Activated effector memory CD4-positive, alpha-beta T cell treated with Interleukin-2 at 50 U/mL for 16 hours (primary cell): ENCODE measurements at regions not wholly inside any gene's neighbourhood (a gene's known extent, or its start where the extent isn't known, plus 50 kb on each side); places are given as distances from the start of the nearest gene placed in this dataset.

Experiments used
- DNase-seq: peaks from one replicate; pipeline ENCODE4 v3.0.0-alpha.2; 2020

DNA sequence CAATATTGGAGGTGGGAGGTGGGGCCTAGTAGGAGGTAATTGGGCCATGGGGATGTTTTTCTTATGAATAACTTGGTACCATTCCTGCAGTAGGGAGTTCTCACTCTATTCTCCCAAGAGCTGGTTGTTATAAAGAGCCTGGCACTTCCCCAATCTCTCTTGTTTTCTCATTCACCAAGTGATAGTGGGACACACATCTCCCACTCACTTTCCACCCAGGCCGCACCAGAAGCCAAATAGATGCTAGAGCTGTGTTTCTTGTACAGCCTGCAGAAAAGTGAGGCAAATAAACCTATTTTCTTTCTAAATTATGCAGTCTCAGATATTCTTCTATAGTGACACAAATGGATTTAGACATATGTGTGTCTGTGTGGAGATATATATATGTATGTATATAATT, 117.6 kb downstream of the ANKRD50 start:
- no peak for DNase-seq

DNA sequence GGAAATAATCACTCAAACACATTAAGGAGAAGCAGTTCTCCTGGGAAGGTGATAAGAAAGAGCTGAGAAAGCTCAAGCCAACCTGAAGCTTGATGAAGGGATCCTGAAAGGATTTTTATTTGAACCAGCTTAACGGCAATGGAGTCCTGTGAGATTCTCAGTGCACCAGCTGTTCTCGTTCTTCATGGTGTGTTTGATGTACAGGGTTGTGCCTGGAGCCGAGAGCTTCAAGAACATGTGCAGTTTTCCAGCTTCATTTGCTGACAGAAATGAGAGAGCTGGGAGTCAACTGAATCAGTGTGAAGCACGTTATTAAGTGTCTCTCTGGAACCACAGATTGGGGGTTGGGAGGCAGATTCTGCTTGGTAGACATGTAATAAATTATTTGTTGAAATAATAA, 115.7 kb downstream of the ANKRD50 start:
- DNase-seq = no peak

DNA sequence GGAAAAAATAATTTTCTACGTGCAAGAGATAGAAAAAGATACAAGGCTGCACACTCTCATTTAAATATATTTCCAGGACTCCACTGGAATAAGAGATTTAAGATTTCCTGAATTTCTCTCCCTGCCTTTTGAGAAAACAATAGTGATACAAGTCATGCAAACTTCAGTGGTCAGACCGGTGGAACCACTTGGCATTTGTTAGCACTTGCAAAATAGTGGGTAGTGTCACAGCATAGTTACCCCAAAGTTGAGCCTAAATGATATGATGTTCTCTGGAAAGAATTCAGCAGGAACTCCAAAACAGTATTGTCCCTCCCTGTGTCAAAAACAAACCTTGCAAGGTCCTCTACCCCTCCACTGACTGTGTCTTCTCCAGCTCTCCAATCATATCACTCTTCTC, 102.3 kb downstream of the ANKRD50 start:
- no peak for DNase-seq
